Astrocyte (in vitro differentiated cells and primary cell): ENCODE measurements at regions not wholly inside any gene's neighbourhood (a gene's known extent, or its start where the extent isn't known, plus 50 kb on each side); places are given as distances from the start of the nearest gene placed in this dataset.
"Not testable (repeated sequence)": the region's sequence is repeated elsewhere in the genome, so short reads cannot be mapped to it uniquely, and the experiment has no call there.

Experiments used
- CTCF ChIP-seq: IDR thresholded peaks from 2 replicates; pipeline ENCODE4 v1.5.1; 2011; ENCODE audit warnings: low read depth, mild to moderate bottlenecking, inconsistent platforms, low read length, moderate library complexity; ENCODE audit not compliant: insufficient read depth
- EZH2 ChIP-seq: IDR thresholded peaks from 2 replicates; pipeline ENCODE4 v1.6.1; 2012; ENCODE audit warnings: mild to moderate bottlenecking, low read length, inconsistent platforms; ENCODE audit not compliant: insufficient read depth

DNA sequence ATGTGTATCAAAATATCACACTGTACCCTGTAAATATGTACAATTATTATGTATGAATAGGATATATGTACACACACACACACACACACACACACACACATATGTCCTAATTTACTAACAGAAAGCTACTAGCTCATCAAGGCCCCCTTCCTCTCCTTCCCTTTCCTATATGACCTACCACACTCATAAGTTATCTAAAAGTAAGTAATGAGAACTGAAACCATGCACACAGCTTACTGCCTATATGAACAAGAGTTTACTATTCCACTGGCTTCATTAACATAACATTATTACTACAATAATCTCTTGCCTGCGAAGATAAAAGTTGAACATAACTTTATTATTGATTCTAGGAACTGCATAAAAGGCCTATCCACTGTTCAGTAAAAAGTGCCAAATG, 83.8 kb downstream of the MAGED4 start:
- not testable (repeated sequence) for TF ChIP-seq CTCF, EZH2
